ENCODE measurements at regions not wholly inside any gene's neighbourhood (a gene's known extent, or its start where the extent isn't known, plus 50 kb on each side); places are given as distances from the start of the nearest gene placed in this dataset.

DNA sequence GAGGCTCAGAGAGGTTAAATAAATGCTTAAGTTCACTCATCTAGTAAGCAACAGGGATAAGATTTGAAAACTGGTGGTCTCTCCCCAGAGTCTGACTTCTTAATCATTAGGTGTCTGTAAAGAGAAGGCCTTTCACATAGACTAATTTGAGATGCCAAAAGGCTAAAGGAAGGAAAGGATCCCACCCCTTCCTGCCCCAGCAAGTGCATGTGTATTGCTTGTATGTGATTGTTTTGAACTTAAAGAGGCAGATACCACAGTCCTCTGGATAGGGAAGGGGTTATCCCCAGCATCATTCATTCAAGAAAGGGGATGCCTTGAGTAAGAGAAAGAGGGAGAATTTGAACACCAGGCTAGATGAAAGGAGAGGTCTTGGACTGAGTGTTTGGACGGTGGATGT is 192.0 kb downstream of the OGFRL1 start:
- no peak overlapping the region for H3K4me2 ChIP-seq (ENCODE audit: insufficient read depth, insufficient read length, low read length)
- H2BK5ac ChIP-seq (ENCODE audit: insufficient read length, low read length): no peak overlapping the region

More for the DNA sequence above, 192.0 kb downstream of the OGFRL1 start:
- no peak for DNase-seq
- Histone ChIP-seq H3K79me1 (ENCODE audit: insufficient read depth, low read depth, low read length, poor library complexity, severe bottlenecking) (no peaks in the 10 kb centered on the region), H2BK20ac (ENCODE audit: low read depth, low read length, poor library complexity, severe bottlenecking) (no peak overlapping the region), H3K56ac (ENCODE audit: insufficient read length, low read depth, low read length) (no peak overlapping the region), H2BK15ac (ENCODE audit: low read depth, low read length) (no peak overlapping the region), H3K18ac (ENCODE audit: insufficient read length, low read depth, low read length) (no peak overlapping the region), H3K27me3 (ENCODE audit: insufficient read depth, low read length) (no peaks in the 10 kb centered on the region), H4K8ac (replicated peaks; ENCODE audit: insufficient read length, low read depth, low read length) (no peak overlapping the region), H4K91ac (ENCODE audit: insufficient read length, low read depth, low read length) (no peak overlapping the region), H3K27ac (ENCODE audit: insufficient read length, low read depth, low read length) (no peak overlapping the region), H3T11ph (ENCODE audit: low read length) (no peak overlapping the region), H2AFZ (ENCODE audit: low read length) (no peak overlapping the region), H4K20me1 (ENCODE audit: control insufficient read depth, insufficient read depth, insufficient read length) (no peaks in the 10 kb centered on the region), H3K23ac (ENCODE audit: insufficient read length, low read depth, low read length) (no peak overlapping the region), H3K9ac (ENCODE audit: extremely low read depth, insufficient read length, low read length) (no peak overlapping the region), H3K4ac (ENCODE audit: low read depth, low read length) (no peak overlapping the region), H3K14ac (ENCODE audit: insufficient read depth, low read length) (no peak overlapping the region), H3K4me1 (ENCODE audit: insufficient read depth, low read length) (no peaks in the 10 kb centered on the region; the same call in 1 of the 2 replicates), H3K23me2 (ENCODE audit: insufficient read length, low read depth, low read length, poor library complexity, severe bottlenecking) (no peaks in the 10 kb centered on the region), H2BK12ac (ENCODE audit: insufficient read length, low read depth, low read length) (no peak overlapping the region), H3K9me3 (ENCODE audit: control insufficient read depth, low read depth, low read length) (no peaks in the 10 kb centered on the region), H3K79me2 (ENCODE audit: insufficient read depth, low read length) (no peaks in the 10 kb centered on the region), H4K5ac (ENCODE audit: insufficient read length, low read depth, low read length) (no peak overlapping the region), H2AK5ac (ENCODE audit: insufficient read length, low read length) (no peak overlapping the region), H2BK120ac (ENCODE audit: low read depth, low read length, poor library complexity, severe bottlenecking) (no peak overlapping the region)
- WGBS (ENCODE audit: extremely low coverage, insufficient read length, low lambda C conversion rate): no CpG with 5 or more reads among the region's 1 CpG
- no peak for TF ChIP-seq CTCF (conservative IDR thresholded peaks at IDR 0.05)
- no peak overlapping the region for H3K4me3 Mint-ChIP-seq
- H3K27ac Mint-ChIP-seq: no peak overlapping the region
- no peaks in the 10 kb centered on the region for H3K9me3 Mint-ChIP-seq
- H3K36me3 Mint-ChIP-seq (ENCODE audit: insufficient read depth in 1 of 3, low read depth in 3 of 3): no peaks in the 10 kb centered on the region
- H3K27me3 Mint-ChIP-seq (ENCODE audit: low read depth): no peaks in the 10 kb centered on the region
- H3K4me1 Mint-ChIP-seq: peaks cover 10 to 17% of the 10 kb centered on the region in 2 experiments
